Adrenal gland (tissue), 5 donors: ENCODE measurements at regions not wholly inside any gene's neighbourhood (a gene's known extent, or its start where the extent isn't known, plus 50 kb on each side); places are given as distances from the start of the nearest gene placed in this dataset.
"Not testable (repeated sequence)": the region's sequence is repeated elsewhere in the genome, so short reads cannot be mapped to it uniquely, and the experiment has no call there.

Experiments
- POLR2A ChIP-seq, 2 donors: fragments of 450-650 bp; IDR thresholded peaks; one replicate each; pipeline ENCODE4 v1.6.1; 2017; ENCODE audit warnings: antibody characterized with exemption in 2 of 2, mild to moderate bottlenecking in 2 of 2, moderate library complexity in 1 of 2
- TF ChIP-seq, protein P1 (sequence below), 6 experiments: fragments of 450-650 bp in 4 of 6; fragments of 200-600 bp in 2 of 6; sonication (generic) in 1 of 6; IDR thresholded peaks; 1 replicate in 5 of 6; 2 replicates in 1 of 6; pipeline versions ENCODE4 v1.5.1 to v1.8.0; 2016 to 2021; ENCODE audit warnings: antibody characterized with exemption in 6 of 6, mild to moderate bottlenecking in 2 of 6, moderate library complexity in 1 of 6
- donor health status: DM: no; HTN: no; CAD: no.

DNA sequence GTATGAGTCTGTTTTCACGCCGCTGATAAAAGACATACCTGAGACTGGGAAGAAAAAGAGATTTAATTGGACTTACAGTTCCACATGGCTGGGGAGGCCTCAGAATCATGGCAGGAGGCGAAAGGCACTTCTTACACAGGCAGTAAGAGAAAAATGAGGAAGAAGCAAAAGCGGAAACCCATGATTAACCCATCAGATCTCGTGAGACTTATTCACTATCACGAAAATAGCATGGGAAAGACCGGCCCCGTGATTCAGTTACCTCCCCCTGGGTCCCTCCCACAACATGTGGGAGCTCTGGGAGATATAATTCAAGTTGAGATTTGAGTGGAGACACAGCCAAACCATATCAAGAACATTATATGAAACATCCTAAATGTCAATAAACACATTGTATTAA lies 116.7 kb upstream of the C2CD4B start:
- TF ChIP-seq, protein P1, sequence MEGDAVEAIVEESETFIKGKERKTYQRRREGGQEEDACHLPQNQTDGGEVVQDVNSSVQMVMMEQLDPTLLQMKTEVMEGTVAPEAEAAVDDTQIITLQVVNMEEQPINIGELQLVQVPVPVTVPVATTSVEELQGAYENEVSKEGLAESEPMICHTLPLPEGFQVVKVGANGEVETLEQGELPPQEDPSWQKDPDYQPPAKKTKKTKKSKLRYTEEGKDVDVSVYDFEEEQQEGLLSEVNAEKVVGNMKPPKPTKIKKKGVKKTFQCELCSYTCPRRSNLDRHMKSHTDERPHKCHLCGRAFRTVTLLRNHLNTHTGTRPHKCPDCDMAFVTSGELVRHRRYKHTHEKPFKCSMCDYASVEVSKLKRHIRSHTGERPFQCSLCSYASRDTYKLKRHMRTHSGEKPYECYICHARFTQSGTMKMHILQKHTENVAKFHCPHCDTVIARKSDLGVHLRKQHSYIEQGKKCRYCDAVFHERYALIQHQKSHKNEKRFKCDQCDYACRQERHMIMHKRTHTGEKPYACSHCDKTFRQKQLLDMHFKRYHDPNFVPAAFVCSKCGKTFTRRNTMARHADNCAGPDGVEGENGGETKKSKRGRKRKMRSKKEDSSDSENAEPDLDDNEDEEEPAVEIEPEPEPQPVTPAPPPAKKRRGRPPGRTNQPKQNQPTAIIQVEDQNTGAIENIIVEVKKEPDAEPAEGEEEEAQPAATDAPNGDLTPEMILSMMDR (IDR thresholded peaks at IDR 0.05): not testable (repeated sequence)
- not testable (repeated sequence) for TF ChIP-seq POLR2A (IDR thresholded peaks at IDR 0.05)
